Gastroesophageal sphincter (tissue), 4 donors: ENCODE measurements at regions not wholly inside any gene's neighbourhood (a gene's known extent, or its start where the extent isn't known, plus 50 kb on each side); places are given as distances from the start of the nearest gene placed in this dataset.

Source experiments
- ATAC-seq: fragments of 150-250 bp; one replicate; pipeline ENCODE4 v1.9.1; 2016; ENCODE audit warnings: mild to moderate bottlenecking, moderate library complexity
- H3K27ac ChIP-seq, 4 donors: fragments of 200-600 bp; sonication (generic) in 3 of 4; 1 replicate in 3 of 4; 2 replicates in 1 of 4; pipeline ENCODE4 v1.5.1; 2016 to 2019
- H3K27me3 ChIP-seq: fragments of 200-600 bp; sonication (generic); one replicate; pipeline ENCODE4 v1.5.1; 2019
- H3K36me3 ChIP-seq, 2 donors: fragments of 200-600 bp; sonication (generic); one replicate each; pipeline ENCODE4 v1.5.1; 2019; ENCODE audit warnings: control low read depth in 1 of 2
- H3K4me1 ChIP-seq, 3 donors: fragments of 200-600 bp; sonication (generic); 1 replicate in 2 of 3; 2 replicates in 1 of 3; pipeline ENCODE4 v1.5.1; 2016 to 2019; ENCODE audit warnings: control low read depth in 2 of 3
- H3K4me3 ChIP-seq, 2 donors: fragments of 200-600 bp; sonication (generic); one replicate each; pipeline ENCODE4 v1.5.1; 2019; ENCODE audit warnings: mild to moderate bottlenecking in 1 of 2, moderate library complexity in 1 of 2
- H3K9me3 ChIP-seq, 3 donors: fragments of 200-600 bp; sonication (generic); one replicate each; pipeline ENCODE4 v1.5.1; 2017 to 2019; ENCODE audit warnings: control low read depth in 2 of 3
- CTCF ChIP-seq, 4 experiments: fragments of 200-600 bp in 2 of 4; fragments of 450-650 bp in 2 of 4; sonication (generic) in 1 of 4; IDR thresholded peaks; one replicate each; pipeline ENCODE4 v1.5.1; 2017 to 2019; ENCODE audit warnings: antibody characterized with exemption in 4 of 4, mild to moderate bottlenecking in 2 of 4, moderate library complexity in 2 of 4
- EP300 ChIP-seq: sonication (generic); formaldehyde crosslinking; IDR thresholded peaks from one replicate; pipeline ENCODE4 v1.6.1; 2017; ENCODE audit warnings: antibody characterized with exemption, mild to moderate bottlenecking
- POLR2A ChIP-seq, 2 donors: fragments of 450-650 bp; IDR thresholded peaks; one replicate each; pipeline ENCODE4 v1.6.1; 2017; ENCODE audit warnings: antibody characterized with exemption in 2 of 2, mild to moderate bottlenecking in 2 of 2, moderate library complexity in 1 of 2
- POLR2AphosphoS5 ChIP-seq: sonication (generic); formaldehyde crosslinking; IDR thresholded peaks from one replicate; pipeline ENCODE4 v1.6.1; 2017; ENCODE audit warnings: antibody characterized with exemption
- WGBS, 2 donors: methylation state at CpG; one replicate each; pipeline ENCODE4 v1.1.5; 2018; ENCODE audit warnings: low coverage in 1 of 2; 5-methylcytosine and 5-hydroxymethylcytosine counted together

GRCh38 chr11:104781719-104782376 is 116.4 kb downstream of the CASP12 start:
- no peak overlapping the region for H3K4me3 ChIP-seq
- no peaks in the 10 kb centered on the region for H3K9me3 ChIP-seq
- ATAC-seq, result no peak
- no peaks in the 10 kb centered on the region for H3K4me1 ChIP-seq
- H3K36me3 ChIP-seq, result no peaks in the 10 kb centered on the region
- no peak for TF ChIP-seq CTCF (IDR thresholded peaks at IDR 0.05)
- TF ChIP-seq EP300, result no peak
- TF ChIP-seq POLR2A (IDR thresholded peaks at IDR 0.05), result no peak
- TF ChIP-seq POLR2AphosphoS5, result no peak
- WGBS, 2 donors, result 75 to 88% methylated on average over 4 of the region's 4 CpGs
- no peaks in the 10 kb centered on the region for H3K27me3 ChIP-seq
- H3K27ac ChIP-seq, result no peak overlapping the region

GRCh38 chr11:104781037-104781436 is 117.2 kb downstream of the CASP12 start:
- H3K36me3 ChIP-seq, result no peaks in the 10 kb centered on the region
- no peaks in the 10 kb centered on the region for H3K4me1 ChIP-seq
- no peaks in the 10 kb centered on the region for H3K27me3 ChIP-seq
- H3K4me3 ChIP-seq, result no peak overlapping the region
- TF ChIP-seq POLR2A (IDR thresholded peaks at IDR 0.05), result no peak
- no peak for TF ChIP-seq CTCF (IDR thresholded peaks at IDR 0.05)
- no peak for TF ChIP-seq POLR2AphosphoS5
- TF ChIP-seq EP300, result no peak
- no peak for ATAC-seq
- WGBS, 2 donors, result 79 to 100% methylated on average over 1 of the region's 1 CpG
- H3K9me3 ChIP-seq, result no peaks in the 10 kb centered on the region
- no peak overlapping the region for H3K27ac ChIP-seq

GRCh38 chr11:104776501-104777170 is 121.6 kb downstream of the CASP12 start:
- Histone ChIP-seq H3K4me1 (peaks cover 0 to 16% (median 4%) of the 10 kb centered on the region in 3 donors), H3K9me3 (no peaks in the 10 kb centered on the region), H3K36me3 (no peaks in the 10 kb centered on the region), H3K27ac (no peak overlapping the region), H3K27me3 (no peaks in the 10 kb centered on the region), H3K4me3 (no peak overlapping the region)
- 90% methylated on average over 3 of the region's 3 CpGs for WGBS, 2 donors
- ATAC-seq, result no peak
- TF ChIP-seq CTCF (IDR thresholded peaks at IDR 0.05) (no peak), POLR2A (IDR thresholded peaks at IDR 0.05) (no peak), EP300 (no peak), POLR2AphosphoS5 (no peak)

- Histone ChIP-seq H3K27me3 (no peaks in the 10 kb centered on the region), H3K36me3 (no peaks in the 10 kb centered on the region), H3K4me1 (peaks cover 0 to 16% (median 4%) of the 10 kb centered on the region in 3 donors), H3K9me3 (no peaks in the 10 kb centered on the region), H3K4me3 (no peak overlapping the region), H3K27ac (no peak overlapping the region)
- WGBS, 2 donors, result 78 to 92% methylated on average over 1 to 2 of the region's 2 CpGs
- no peak for ATAC-seq
- TF ChIP-seq POLR2AphosphoS5, result no peak
- TF ChIP-seq POLR2A (IDR thresholded peaks at IDR 0.05), result no peak
- no peak for TF ChIP-seq CTCF (IDR thresholded peaks at IDR 0.05)
- TF ChIP-seq EP300, result no peak
Measured at GRCh38 chr11:104774578-104774977, 123.7 kb downstream of the CASP12 start.

- no peak overlapping the region for H3K4me3 ChIP-seq
- H3K9me3 ChIP-seq, result no peaks in the 10 kb centered on the region
- no peak for TF ChIP-seq POLR2A (IDR thresholded peaks at IDR 0.05)
- no peak for TF ChIP-seq CTCF (IDR thresholded peaks at IDR 0.05)
- TF ChIP-seq EP300, result no peak
- TF ChIP-seq POLR2AphosphoS5, result no peak
- H3K27me3 ChIP-seq, result no peaks in the 10 kb centered on the region
- peak; percentile 43 for ATAC-seq
- H3K27ac ChIP-seq, result no peak overlapping the region
- H3K4me1 ChIP-seq, result peaks cover 0 to 16% (median 4%) of the 10 kb centered on the region in 3 donors
- 27 to 37% methylated on average over 6 of the region's 6 CpGs for WGBS, 2 donors
- H3K36me3 ChIP-seq, result no peaks in the 10 kb centered on the region
Measured at GRCh38 chr11:104772806-104773241, 125.4 kb downstream of the CASP12 start.
